ENCODE measurements at regions not wholly inside any gene's neighbourhood (a gene's known extent, or its start where the extent isn't known, plus 50 kb on each side); places are given as distances from the start of the nearest gene placed in this dataset.
A peak's percentile ranks its signal among the peaks of the same experiment; 100 is the strongest.
"Not testable (repeated sequence)": the region's sequence is repeated elsewhere in the genome, so short reads cannot be mapped to it uniquely, and the experiment has no call there.

DNA sequence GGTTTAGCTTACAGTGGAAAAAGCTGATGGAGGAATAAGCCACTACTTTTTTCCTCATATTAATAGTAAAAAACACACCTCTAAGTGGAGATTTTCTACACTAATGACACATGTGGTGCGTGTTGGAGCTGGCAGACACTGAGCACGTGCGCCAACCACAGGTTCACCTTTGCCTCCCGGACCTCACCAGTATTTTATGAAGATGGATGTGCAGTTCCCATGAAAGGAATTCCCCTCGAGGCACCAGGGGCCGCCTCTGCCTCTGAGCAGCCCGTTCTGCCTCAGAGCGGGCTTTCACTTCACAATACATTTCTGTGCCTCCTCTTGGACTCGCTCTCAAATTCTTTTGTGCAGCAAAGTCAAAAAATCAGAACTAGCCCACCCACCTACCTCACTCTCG, 477.5 kb upstream of the ADARB2 start:
- DNase-seq, result no peak

- no peak for DNase-seq
Observed at GRCh38 chr10:2214092-2214491, 476.8 kb upstream of the ADARB2 start.

- DNase-seq, result peak; percentile 2
Observed at GRCh38 chr10:2212244-2212834, 475.0 kb upstream of the ADARB2 start.

DNA sequence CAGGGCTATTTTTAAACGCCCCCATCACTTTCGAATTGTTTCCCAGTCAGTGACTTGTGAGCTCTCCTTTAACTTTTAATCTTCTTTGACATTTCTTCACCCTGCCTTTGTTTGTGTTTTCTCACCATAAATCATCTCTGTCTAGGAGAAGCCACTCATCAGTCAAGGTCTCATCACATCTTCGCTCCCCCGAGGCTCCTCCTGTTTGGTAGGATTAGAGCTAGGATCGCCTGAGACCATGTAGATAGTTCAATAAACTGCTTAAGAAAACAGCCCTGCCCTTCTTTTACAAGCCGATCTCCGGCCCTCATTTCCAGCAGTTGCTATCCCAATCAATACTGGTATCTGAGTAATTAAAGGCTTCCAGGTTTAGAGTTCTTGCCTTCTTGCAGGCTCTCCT, 472.8 kb upstream of the ADARB2 start:
- no peak for DNase-seq

DNA sequence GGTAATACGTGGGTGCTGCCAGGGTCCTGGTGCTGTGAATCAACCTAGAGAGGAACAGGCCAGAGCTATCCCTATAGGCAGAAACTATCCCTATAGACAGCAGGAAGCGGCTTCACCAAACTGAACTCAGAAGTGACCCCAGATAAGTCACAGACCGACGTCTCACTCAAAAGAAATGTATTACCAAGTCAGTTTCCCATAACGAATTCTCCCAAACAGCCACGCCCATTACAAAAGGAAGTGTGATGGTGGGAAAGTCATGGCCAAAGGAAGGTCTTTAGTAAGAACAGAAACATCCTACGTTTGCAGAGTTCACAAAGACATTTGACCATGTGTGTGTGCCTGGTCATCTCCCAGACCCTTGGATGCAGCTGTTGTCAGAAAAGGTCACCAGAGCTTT, 470.8 kb upstream of the ADARB2 start:
- DNase-seq, result no peak

- DNase-seq, result no peak
Observed at GRCh38 chr10:2207246-2207922, 470.1 kb upstream of the ADARB2 start.

GRCh38 chr10:2205406-2205805, 468.1 kb upstream of the ADARB2 start:
- DNase-seq, result no peak

- DNase-seq, result no peak
Observed at GRCh38 chr10:2202401-2202800, 465.1 kb upstream of the ADARB2 start.

GRCh38 chr10:2201534-2202099, 464.3 kb upstream of the ADARB2 start:
- no peak for DNase-seq

DNA sequence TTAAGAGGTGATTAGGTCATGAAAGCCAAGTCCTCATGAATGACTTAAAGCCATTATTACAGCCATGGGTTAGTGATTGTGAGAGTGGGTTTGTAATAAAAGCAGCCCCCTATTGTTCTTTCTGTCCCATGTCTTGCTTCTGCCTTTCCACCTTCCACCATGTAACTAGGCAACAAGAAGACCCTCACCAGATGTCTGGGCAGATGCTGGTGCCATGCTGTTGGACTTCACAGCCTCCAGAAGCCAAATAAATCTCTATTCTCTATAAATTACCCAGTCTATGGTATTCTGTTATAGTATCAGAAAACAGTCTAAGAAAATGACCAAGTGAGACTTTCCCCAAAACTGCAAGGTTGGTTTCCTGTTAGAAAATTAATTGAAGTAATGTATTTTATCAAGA, 460.3 kb upstream of the ADARB2 start:
- DNase-seq, result no peak

DNA sequence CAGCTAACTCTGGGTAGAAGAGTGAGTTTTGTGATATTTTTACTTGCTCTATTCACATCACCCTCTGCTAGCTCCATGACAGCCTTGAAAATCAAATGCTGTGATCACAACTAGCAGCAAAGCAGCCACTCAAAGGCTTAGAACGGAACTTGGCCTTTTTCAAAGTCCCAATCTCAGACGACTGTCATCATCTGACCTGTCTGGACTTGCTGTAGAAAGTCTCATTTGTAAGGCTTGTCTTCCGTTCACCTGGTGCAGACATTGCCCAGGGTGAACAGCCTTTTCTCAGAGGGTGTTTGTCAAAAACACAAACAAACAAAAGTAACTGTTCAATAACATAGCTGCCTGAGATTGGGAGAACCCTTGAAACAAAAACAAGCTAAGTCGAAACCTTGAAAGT, 458.9 kb upstream of the ADARB2 start:
- no peak for DNase-seq

DNA sequence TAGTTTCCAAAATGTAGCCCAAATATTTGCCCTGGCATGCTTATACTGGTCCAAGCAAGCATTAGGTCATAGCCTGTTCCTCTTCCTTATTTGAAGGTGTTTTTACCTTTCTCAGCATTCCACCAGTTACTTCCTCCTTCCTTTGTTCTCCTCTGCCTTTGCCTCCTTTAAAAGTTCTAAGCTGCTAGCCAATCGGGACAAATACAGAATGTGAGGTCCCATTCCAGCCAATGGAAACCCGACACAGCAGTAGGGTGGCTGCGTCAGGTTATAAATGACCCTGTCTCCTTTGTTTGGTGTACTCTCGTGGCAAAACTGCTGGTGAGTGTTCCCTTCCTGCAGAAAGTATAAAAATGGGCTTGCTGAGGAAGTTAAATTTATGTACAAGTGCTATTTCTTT, 452.0 kb upstream of the ADARB2 start:
- DNase-seq, result not testable (repeated sequence)

DNA sequence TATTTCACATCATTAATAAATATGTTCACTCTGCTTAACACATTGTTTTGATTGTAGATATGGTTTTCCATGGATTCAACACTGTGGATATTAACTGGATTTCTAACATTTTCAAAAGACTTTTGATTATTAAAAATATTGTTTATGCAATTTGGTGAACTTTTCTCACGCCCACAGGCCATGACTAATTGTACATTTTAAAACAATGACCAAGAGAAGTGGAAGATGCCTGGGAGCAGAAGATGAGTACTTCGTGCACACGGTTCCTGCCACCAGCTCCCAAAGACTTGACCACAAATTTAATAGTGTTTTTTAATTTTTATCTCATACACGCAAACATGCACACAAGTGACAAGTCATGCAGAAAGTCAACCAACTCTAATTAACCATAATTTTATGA, 451.0 kb upstream of the ADARB2 start:
- DNase-seq, result no peak

- DNase-seq, result no peak
Observed at GRCh38 chr10:2173327-2173726, 436.0 kb upstream of the ADARB2 start.

GRCh38 chr10:2165771-2166460, 428.6 kb upstream of the ADARB2 start:
- no peak for DNase-seq

DNA sequence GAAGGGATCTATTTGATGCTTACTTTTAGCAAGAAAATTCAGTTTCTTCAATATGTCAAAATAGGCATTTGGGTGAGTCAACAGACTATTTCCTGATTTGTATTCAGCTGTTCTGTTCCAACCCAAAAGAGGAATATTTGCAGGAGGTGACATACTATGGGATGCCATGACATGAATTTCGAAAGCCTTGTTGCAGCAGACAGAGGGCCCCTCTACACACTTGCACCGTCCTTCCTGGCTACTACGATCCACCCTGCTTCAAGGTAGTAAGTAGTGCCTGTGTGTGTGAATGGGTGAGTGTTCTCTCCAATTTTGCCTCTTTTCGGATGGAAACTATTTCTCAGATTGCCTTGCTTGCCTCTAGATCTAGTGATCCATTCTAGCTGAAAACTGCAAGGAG, 413.0 kb upstream of the ADARB2 start:
- no peak for DNase-seq

DNA sequence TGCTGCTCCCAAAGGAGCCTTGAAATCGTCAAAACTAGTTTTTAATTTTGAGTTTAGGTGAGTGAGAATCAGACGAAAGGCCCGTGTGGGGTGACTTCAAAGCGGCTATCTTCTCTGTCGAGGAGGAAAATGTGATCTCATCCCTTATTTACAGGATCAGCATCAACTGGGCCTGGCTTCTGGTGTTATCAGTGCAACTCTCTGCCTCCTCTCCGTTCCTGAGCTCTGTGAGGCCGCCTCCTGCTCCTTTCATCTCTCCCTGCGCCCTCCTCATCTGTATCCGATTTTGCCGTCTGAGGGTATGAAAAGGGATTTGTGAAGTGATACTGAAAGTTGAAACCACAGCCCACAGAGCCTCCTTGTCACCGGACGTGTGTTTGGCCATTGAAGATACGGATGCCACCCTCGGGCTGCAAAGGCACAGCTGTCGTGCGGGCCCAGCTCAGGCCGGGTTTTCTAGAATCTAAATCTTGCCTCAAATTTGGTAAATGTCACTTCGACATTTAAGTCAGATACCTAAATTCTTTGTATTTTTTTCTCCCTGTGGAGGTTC, 408.7 kb upstream of the ADARB2 start:
- no peak for DNase-seq

GRCh38 chr10:2145491-2145890, 408.2 kb upstream of the ADARB2 start:
- no peak for DNase-seq

GRCh38 chr10:2144584-2144983, 407.3 kb upstream of the ADARB2 start:
- no peak for DNase-seq

GRCh38 chr10:2143213-2143835, 406.0 kb upstream of the ADARB2 start:
- no peak for DNase-seq

GRCh38 chr10:2139746-2140145, 402.4 kb upstream of the ADARB2 start:
- DNase-seq, result no peak

GRCh38 chr10:2137549-2138174, 400.3 kb upstream of the ADARB2 start:
- no peak for DNase-seq

Measured in NCI-H2227 treated with DMSO at 0.1 percent for 48 hours (cell line).